GM18873 (cell line): ENCODE measurements at regions not wholly inside any gene's neighbourhood (a gene's known extent, or its start where the extent isn't known, plus 50 kb on each side); places are given as distances from the start of the nearest gene placed in this dataset.

Experiments
- ATAC-seq: cut with Tn5 transposase; IDR thresholded peaks from one replicate; pipeline ENCODE4 v1.9.1; 2021; ENCODE audit warnings: mild to moderate bottlenecking, moderate library complexity, moderate number of reproducible peaks; ENCODE audit not compliant: unreplicated experiment, low FRiP score

DNA sequence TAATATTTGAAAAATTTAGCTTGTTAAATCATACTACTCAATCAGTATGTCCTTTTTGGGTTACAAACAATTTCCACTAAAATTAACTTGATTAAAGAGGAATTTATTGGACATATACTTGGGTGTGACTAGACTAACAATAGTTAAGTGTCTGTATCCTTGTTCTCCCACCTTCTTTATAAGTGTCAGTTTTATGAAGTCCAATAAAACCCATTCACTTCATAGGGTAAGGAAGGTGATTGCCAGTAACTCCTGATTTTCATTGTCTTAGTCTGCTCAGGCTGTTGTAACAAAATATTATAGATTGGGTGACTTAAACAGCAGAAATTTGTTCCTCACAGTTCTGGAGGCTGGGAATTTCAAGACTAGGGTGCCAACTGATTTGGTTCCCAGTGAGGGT lies 800.0 kb downstream of the PDHA2 start:
- no peak for ATAC-seq

DNA sequence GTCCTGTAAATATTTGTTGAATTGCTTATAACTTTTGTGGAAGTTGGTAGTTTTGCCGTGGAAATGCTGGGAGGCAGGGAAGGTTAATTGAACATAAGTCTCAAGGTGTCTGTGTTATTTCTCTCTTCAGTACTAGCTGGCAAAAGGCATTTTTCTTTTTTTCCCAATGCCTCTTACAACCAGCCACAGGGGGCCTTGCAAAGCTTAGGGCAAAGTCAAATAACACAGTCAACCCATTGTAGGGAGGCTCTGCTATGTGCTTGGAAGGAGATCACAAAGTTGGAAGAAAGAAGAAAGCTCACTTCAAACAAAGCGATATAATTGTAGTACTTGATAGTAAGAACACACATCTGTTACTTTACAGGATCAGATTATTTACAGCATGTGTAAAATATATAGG lies 802.6 kb downstream of the PDHA2 start:
- ATAC-seq: no peak

DNA sequence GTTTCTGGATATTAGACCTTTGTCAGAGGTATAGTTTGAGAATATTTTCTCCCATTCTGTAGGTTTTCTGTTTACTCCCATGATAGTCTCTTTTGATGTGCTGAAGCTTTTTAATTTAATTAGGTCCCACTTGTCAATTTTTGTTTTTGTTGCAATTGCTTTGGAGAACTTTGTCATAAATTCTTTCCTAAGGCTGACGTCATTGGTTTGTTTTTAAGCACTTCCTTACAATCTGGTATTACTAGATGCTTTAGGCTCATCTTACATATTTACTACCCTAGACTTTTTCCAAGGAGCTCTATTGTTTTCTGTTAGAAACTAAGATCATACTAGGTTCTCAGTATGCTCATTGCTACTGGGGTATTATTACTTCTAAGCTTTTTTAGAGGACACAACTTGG lies 806.3 kb downstream of the PDHA2 start:
- ATAC-seq: no peak

GRCh38 chr4:96649536-96649935 lies 809.6 kb downstream of the PDHA2 start:
- ATAC-seq: no peak

DNA sequence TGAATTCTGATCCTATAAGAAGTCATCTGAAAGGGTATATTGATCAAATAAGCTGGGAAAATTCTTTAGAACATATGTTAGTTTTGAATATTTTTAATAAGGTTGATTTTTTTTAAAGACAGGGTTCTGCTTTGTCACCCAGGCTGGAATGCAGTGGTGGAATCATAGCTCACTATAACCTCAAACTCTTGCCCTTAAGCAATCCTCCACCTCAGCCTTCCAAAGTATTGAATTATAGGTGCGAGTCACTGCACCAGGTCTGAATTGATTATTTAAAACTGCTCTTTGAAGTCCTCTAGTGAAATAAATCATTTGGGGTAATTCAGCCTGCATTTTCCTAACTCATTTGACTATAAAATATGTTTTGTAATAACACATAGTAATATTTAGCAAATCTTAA lies 812.3 kb downstream of the PDHA2 start:
- no peak for ATAC-seq

- ATAC-seq: no peak
Observed at GRCh38 chr4:96652821-96653220, 812.9 kb downstream of the PDHA2 start.

DNA sequence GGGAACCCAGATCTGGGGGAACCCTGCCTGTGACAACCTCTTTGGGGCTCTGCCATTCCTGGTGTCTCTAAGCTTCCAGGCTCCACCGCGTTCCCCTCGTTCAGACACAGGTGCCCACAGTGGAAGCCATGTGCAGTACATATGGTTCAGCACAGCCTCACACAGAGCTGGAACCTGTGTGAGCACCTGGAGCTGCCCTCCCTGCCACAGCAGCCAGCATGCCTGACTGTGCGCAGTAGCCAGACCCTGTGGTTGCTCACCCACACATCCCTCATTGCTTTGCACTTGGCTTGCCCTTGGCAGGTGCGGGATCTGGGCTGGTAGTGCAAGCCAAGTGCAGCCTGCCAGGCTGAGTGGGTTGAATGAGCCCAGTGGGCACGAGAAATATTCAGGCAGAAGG lies 814.2 kb downstream of the PDHA2 start:
- ATAC-seq: no peak

GRCh38 chr4:96670381-96670780 lies 830.5 kb downstream of the PDHA2 start:
- ATAC-seq: no peak

GRCh38 chr4:96675416-96675815 lies 835.5 kb downstream of the PDHA2 start:
- ATAC-seq: no peak

- ATAC-seq: no peak
Observed at GRCh38 chr4:96675896-96676295, 836.0 kb downstream of the PDHA2 start.

- ATAC-seq: no peak
Observed at GRCh38 chr4:96676754-96677435, 837.0 kb downstream of the PDHA2 start.

DNA sequence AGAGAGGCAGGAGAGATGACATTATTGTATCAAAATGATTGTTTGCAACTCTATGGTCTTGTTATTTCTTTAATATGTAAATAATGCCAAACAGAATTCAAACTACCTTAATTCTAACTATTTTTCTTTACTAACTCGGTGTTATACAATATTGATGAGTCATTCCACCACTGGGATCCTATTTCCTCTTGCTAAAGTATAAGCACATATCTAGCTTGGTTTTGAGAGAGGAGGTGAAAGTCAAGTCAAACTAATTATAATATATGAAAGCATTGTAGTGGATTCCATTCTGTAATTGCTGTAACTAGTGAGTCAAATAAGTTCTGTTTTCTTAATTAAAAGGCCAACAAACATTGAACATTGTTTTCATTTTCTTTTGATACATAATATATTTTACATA lies 837.6 kb downstream of the PDHA2 start:
- ATAC-seq: no peak

- no peak for ATAC-seq
Observed at GRCh38 chr4:96681218-96681617, 841.3 kb downstream of the PDHA2 start.

DNA sequence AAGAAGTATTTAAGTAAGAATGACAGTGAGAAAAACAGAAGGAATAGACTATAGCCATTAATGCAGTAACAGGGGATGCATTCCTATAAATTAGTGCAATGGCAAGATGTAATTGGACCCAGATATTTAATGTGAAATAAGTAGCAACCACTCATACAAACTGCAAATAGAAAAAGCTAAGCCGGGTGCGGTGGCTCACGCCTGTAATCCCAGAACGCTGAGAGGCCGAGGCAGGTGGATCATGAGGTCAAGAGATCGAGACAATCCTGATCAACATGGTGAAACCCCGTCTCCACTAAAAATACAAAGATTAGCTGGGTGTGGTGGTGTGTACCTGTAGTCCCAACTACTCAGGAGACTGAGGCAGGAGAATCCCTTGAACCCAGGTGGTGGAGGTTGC lies 845.8 kb downstream of the PDHA2 start:
- no peak for ATAC-seq

- ATAC-seq: no peak
Observed at GRCh38 chr4:96691521-96691920, 851.6 kb downstream of the PDHA2 start.

GRCh38 chr4:96698831-96699230 lies 858.9 kb downstream of the PDHA2 start:
- ATAC-seq: no peak

- ATAC-seq: no peak
Observed at GRCh38 chr4:96703265-96703664, 863.4 kb downstream of the PDHA2 start.

GRCh38 chr4:96708766-96709165 lies 868.9 kb downstream of the PDHA2 start:
- no peak for ATAC-seq

GRCh38 chr4:96713271-96713850 lies 873.5 kb downstream of the PDHA2 start:
- no peak for ATAC-seq

- no peak for ATAC-seq
Observed at GRCh38 chr4:96729641-96730040, 889.7 kb downstream of the PDHA2 start.

DNA sequence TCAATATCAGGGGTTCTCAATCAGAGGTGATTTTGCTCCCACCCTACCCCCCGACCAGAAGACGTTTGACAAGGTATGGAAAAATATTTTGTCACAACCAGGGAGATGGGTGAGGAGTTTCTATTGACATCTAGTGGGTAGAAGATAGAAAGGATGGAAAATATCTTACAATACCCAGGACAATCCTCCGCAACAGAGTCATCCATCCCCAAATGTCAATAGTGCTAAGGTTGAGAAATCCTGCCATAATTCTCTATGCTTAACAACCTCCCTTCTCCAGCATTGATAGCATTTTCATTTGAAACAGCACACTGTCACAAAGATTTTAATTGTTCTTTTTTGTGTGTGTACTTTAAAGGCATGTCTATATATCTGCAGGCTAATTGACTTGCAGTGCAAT lies 890.5 kb downstream of the PDHA2 start:
- ATAC-seq: no peak

- ATAC-seq: no peak
Observed at GRCh38 chr4:96736352-96736889, 896.5 kb downstream of the PDHA2 start.
